ENCODE measurements at regions not wholly inside any gene's neighbourhood (a gene's known extent, or its start where the extent isn't known, plus 50 kb on each side); places are given as distances from the start of the nearest gene placed in this dataset.

DNA sequence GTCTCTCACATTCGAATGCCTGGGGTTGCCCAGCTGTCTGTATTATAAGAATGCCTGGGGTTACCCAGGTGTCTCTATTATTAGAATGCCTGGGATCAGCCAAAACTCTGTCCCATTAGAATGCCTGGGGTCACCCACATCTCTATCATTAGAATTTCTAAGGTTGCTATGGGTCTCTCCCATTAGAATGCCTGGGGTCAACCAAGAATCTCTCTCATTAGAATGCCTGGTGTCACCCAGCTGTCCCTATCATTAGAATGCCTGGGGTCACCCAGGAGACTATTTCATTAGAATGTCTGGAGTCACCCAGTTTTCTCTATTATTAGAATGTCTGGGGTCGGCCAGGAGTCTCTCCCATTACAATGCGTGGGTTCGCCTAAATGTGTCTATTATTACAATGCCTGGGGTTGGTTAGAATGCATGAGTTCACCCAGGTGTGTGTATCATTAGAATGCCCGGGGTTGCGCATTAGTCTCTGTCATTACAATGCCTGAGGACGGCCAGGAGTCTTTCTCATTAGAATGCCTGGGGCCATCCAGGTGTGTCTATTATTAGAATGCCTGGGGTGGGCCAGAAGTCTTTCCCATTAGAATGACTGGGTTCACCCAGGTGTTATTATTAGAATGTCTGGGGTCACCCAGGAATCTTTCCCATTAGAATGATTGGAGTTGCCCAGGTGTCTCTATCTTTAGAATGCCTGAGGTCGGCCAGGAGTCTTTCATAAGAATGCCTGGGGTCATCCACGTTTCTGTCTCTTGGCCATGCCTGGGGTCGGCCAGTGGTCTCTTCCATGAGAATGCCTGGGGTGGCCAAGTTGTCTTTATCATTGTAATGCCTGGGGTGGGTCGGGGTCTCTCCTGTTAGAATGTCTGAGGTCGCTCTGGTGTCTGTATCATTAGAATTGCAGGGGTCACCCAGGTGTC is 59.6 kb downstream of the RNF187 start:
- H3K4me1 ChIP-seq, result no peaks in the 10 kb centered on the region
- no peak overlapping the region for H3K4me3 ChIP-seq
- DNase-seq, result no peak
- peaks cover 0 to 56% (median 0%) of the 10 kb centered on the region in 3 donors for H3K27me3 ChIP-seq
- H3K27ac ChIP-seq, result no peak overlapping the region
- H3K9me3 ChIP-seq, result no peaks in the 10 kb centered on the region
- TF ChIP-seq, protein P1, sequence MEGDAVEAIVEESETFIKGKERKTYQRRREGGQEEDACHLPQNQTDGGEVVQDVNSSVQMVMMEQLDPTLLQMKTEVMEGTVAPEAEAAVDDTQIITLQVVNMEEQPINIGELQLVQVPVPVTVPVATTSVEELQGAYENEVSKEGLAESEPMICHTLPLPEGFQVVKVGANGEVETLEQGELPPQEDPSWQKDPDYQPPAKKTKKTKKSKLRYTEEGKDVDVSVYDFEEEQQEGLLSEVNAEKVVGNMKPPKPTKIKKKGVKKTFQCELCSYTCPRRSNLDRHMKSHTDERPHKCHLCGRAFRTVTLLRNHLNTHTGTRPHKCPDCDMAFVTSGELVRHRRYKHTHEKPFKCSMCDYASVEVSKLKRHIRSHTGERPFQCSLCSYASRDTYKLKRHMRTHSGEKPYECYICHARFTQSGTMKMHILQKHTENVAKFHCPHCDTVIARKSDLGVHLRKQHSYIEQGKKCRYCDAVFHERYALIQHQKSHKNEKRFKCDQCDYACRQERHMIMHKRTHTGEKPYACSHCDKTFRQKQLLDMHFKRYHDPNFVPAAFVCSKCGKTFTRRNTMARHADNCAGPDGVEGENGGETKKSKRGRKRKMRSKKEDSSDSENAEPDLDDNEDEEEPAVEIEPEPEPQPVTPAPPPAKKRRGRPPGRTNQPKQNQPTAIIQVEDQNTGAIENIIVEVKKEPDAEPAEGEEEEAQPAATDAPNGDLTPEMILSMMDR (IDR thresholded peaks at IDR 0.05), result no peak
- TF ChIP-seq EP300 (IDR thresholded peaks at IDR 0.05), result no peak
- no peak for TF ChIP-seq POLR2AphosphoS5 (IDR thresholded peaks at IDR 0.05)
- no peak for TF ChIP-seq POLR2A (IDR thresholded peaks at IDR 0.05)
- intact Hi-C loops (cut with DNase I; ENCODE audit: low total_unique reads), result no loop called here
- 72 to 81% (median 76%) methylated on average over 11 to 12 of the region's 12 CpGs for WGBS, 5 donors
- H3K36me3 ChIP-seq, result no peaks in the 10 kb centered on the region

DNA sequence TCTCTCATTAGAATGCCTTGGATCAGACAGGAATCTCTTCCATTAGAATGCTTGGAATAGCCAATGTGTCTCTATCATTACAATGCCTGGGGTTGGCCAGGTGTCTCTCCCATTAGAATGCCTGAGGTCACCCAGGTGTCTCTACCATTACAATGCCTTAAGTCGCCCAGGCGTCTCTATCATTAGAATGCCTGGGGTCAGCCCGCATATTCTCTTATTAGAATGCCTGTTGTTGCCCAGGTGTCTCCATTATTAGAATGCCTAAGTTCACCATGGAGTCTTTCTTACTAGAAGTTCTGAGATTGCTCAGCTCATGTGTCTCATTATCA is 60.2 kb downstream of the RNF187 start:
- no peaks in the 10 kb centered on the region for H3K36me3 ChIP-seq
- intact Hi-C loops (cut with DNase I; ENCODE audit: low total_unique reads), result no loop called here
- H3K27me3 ChIP-seq, result peaks cover 0 to 62% (median 0%) of the 10 kb centered on the region in 3 donors
- no peaks in the 10 kb centered on the region for H3K9me3 ChIP-seq
- H3K4me3 ChIP-seq, result no peak overlapping the region
- no peak overlapping the region for H3K27ac ChIP-seq
- H3K4me1 ChIP-seq, result no peaks in the 10 kb centered on the region
- WGBS, 5 donors, result 64 to 80% (median 72%) methylated on average over 3 of the region's 3 CpGs
- TF ChIP-seq EP300 (IDR thresholded peaks at IDR 0.05) (no peak), POLR2A (IDR thresholded peaks at IDR 0.05) (no peak), POLR2AphosphoS5 (IDR thresholded peaks at IDR 0.05) (no peak)
- no peak for DNase-seq

DNA sequence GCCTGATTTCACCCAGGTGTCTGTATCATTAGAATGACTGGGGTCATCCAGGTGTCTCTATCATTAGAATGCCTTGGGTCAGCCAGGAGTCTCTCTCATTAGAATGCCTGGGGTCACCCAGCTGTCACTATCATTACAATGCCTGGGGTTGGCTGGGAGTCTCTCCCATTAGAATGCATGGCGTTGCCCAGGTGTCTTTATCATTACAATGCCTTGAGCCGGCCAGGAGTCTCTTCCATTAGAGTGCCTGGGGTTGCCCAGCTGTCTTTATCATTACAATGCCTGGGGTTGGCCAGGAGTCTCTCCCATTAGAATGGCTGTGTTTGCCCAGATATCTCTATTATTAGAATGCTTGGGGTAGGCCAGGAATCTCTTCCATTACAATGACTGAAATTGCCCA is 61.6 kb downstream of the RNF187 start:
- Histone ChIP-seq H3K27me3 (peaks cover 0 to 66% (median 0%) of the 10 kb centered on the region in 3 donors), H3K4me3 (no peak overlapping the region), H3K4me1 (no peaks in the 10 kb centered on the region), H3K27ac (no peak overlapping the region), H3K9me3 (no peaks in the 10 kb centered on the region), H3K36me3 (no peaks in the 10 kb centered on the region)
- intact Hi-C loops (cut with DNase I; ENCODE audit: low total_unique reads), result no loop called here
- 17 to 34% (median 25%) methylated on average over 2 of the region's 2 CpGs for WGBS, 5 donors
- TF ChIP-seq, protein P1 (IDR thresholded peaks at IDR 0.05), result no peak
- no peak for TF ChIP-seq POLR2AphosphoS5 (IDR thresholded peaks at IDR 0.05)
- TF ChIP-seq EP300 (IDR thresholded peaks at IDR 0.05), result no peak
- no peak for TF ChIP-seq POLR2A (IDR thresholded peaks at IDR 0.05)
- DNase-seq, result no peak

DNA sequence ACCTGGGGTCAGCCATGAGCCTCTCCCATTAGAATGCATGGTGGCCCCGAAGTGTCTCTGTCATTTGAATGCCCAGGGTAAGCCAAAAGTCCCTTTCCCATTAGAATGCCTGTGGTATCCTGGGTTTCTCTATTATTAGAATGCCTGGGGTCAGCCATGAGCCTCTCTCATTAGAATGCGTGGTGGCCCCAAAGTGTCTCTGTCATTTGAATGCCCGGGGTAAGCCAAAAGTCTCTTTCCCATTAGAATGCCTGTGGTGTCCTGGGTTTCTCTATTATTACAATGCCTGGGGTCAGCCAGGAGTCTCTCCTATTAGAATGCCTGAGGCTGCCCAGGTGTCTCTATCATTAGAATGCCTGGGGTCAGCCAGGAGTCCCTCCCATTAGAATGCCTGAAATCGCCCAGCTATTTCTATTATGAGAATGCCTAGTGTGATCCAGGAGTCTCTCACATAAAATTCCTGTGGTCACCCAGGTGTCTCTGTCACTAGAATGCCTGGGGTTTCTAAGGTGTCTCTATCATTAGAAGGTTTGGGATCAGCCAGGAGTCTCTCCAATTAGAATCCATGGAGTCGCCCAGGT is 65.5 kb downstream of the RNF187 start:
- H3K27ac ChIP-seq, result no peak overlapping the region

More for the DNA sequence above, 65.5 kb downstream of the RNF187 start:
- Histone ChIP-seq H3K9me3 (peaks cover 0 to 13% (median 9%) of the 10 kb centered on the region in 4 donors), H3K4me3 (no peak overlapping the region), H3K4me1 (no peaks in the 10 kb centered on the region), H3K27me3 (peaks cover 0 to 53% (median 0%) of the 10 kb centered on the region in 3 donors), H3K36me3 (no peaks in the 10 kb centered on the region)
- TF ChIP-seq, protein P1 (IDR thresholded peaks at IDR 0.05), result no peak
- no peak for TF ChIP-seq EP300 (IDR thresholded peaks at IDR 0.05)
- no peak for TF ChIP-seq POLR2AphosphoS5 (IDR thresholded peaks at IDR 0.05)
- no peak for TF ChIP-seq POLR2A (IDR thresholded peaks at IDR 0.05)
- WGBS, 5 donors, result 52 to 65% (median 62%) methylated on average over 5 of the region's 5 CpGs
- intact Hi-C loops (cut with DNase I; ENCODE audit: low total_unique reads), result no loop called here
- no peak for DNase-seq
